Liver (tissue), 3 donors: ENCODE measurements at regions not wholly inside any gene's neighbourhood (a gene's known extent, or its start where the extent isn't known, plus 50 kb on each side); places are given as distances from the start of the nearest gene placed in this dataset.

Experiments
- CTCF ChIP-seq: fragments of 150-350 bp; IDR thresholded peaks from 2 replicates; pipeline ENCODE4 v1.5.1; 2017; ENCODE audit warnings: improper control_type of control experiment, low read depth, low read length; ENCODE audit not compliant: missing input control
- FOXA1 ChIP-seq: IDR thresholded peaks from 2 replicates; pipeline ENCODE4 v1.6.1; 2016; ENCODE audit warnings: antibody characterized with exemption
- HNF4G ChIP-seq: IDR thresholded peaks from 2 replicates; pipeline ENCODE4 v1.6.1; 2016; ENCODE audit warnings: antibody characterized with exemption
- JUND ChIP-seq, 2 donors: IDR thresholded peaks; 2 replicates each; pipeline ENCODE4 v1.6.1; 2016; ENCODE audit warnings: antibody characterized with exemption in 2 of 2
- MAX ChIP-seq: IDR thresholded peaks from 2 replicates; pipeline ENCODE4 v1.6.1; 2016; ENCODE audit warnings: antibody characterized with exemption
- RAD21 ChIP-seq, 2 donors: IDR thresholded peaks; 2 replicates each; pipeline ENCODE4 v1.6.1; 2016; ENCODE audit warnings: antibody characterized with exemption in 2 of 2, mild to moderate bottlenecking in 2 of 2
- REST ChIP-seq: IDR thresholded peaks from 2 replicates; pipeline ENCODE4 v1.6.1; 2016; ENCODE audit warnings: antibody characterized with exemption, mild to moderate bottlenecking
- RXRA ChIP-seq, 2 donors: IDR thresholded peaks; 2 replicates each; pipeline ENCODE4 v1.6.1; 2017 to 2018; ENCODE audit warnings: antibody characterized with exemption in 2 of 2, mild to moderate bottlenecking in 1 of 2
- SP1 ChIP-seq: IDR thresholded peaks from 2 replicates; pipeline ENCODE4 v1.6.1; 2018; ENCODE audit warnings: antibody characterized with exemption, mild to moderate bottlenecking
- TAF1 ChIP-seq: conservative IDR thresholded peaks from 2 replicates; pipeline ENCODE4 v1.6.1; 2016; ENCODE audit warnings: antibody characterized with exemption, mild to moderate bottlenecking
- YY1 ChIP-seq: IDR thresholded peaks from 2 replicates; pipeline ENCODE4 v1.6.1; 2016; ENCODE audit warnings: antibody characterized with exemption, mild to moderate bottlenecking
- ZBTB33 ChIP-seq: IDR thresholded peaks from 2 replicates; pipeline ENCODE4 v1.6.1; 2016; ENCODE audit warnings: antibody characterized with exemption
- donor health status: healthy.
- donor health status: healthy.

- TF ChIP-seq ZBTB33 (no peak), CTCF (no peak), HNF4G (no peak), SP1 (no peak), TAF1 (no peak), YY1 (no peak), MAX (no peak), REST (no peak), RAD21 (IDR thresholded peaks at IDR 0.05) (no peak), FOXA1 (no peak), JUND (IDR thresholded peaks at IDR 0.05) (peak in 1 of 2 donors; percentile 29), RXRA (IDR thresholded peaks at IDR 0.05) (no peak)
These were observed 157.4 kb downstream of the ARL4C start for GRCh38 chr2:234339501-234339900.
